IMR-90 (cell line): ENCODE measurements at regions not wholly inside any gene's neighbourhood (a gene's known extent, or its start where the extent isn't known, plus 50 kb on each side); places are given as distances from the start of the nearest gene placed in this dataset.

Source experiments
- ATAC-seq: fragments of 200-7000 bp; cut with Tn5 transposase; 2 replicates; pipeline ENCODE4 v1.9.1; 2020; ENCODE audit warnings: low read depth, mild to moderate bottlenecking, moderate library complexity
- BruUV-seq: library from RNA; stranded (reverse); fragments of 400-500 nt; replicated peaks from 2 replicates; lab custom pipeline; 2021; lab: Mats Ljungman, UMichigan
- CTCF ChIA-PET: fragments of 300-600 bp; formaldehyde crosslinking; extraction: SDS; loops from one replicate; lab custom pipeline; 2021; ENCODE audit warnings: antibody characterized with exemption; lab: Yijun Ruan, JAX
- POLR2A ChIA-PET: fragments of 300-600 bp; sonication (Branson Sonifier 250); formaldehyde crosslinking; loops from one replicate; lab custom pipeline; 2022; ENCODE audit warnings: antibody characterized with exemption; ENCODE audit not compliant: unreplicated experiment; lab: Charles Lee
- DNase-seq: peaks from one replicate; pipeline ENCODE4 v3.0.0; 2013
- H2AFZ ChIP-seq: replicated peaks from 2 replicates; pipeline ENCODE3; 2013; ENCODE audit warnings: low read length, mild to moderate bottlenecking; ENCODE audit not compliant: poor library complexity
- H2AK5ac ChIP-seq: 2 replicates; pipeline ENCODE4 v1.6.1; 2013; ENCODE audit warnings: low read depth, low read length, inconsistent platforms
- H2AK9ac ChIP-seq: replicated peaks from 2 replicates; pipeline ENCODE3; 2013; ENCODE audit warnings: mild to moderate bottlenecking, low read depth, low read length, moderate library complexity; ENCODE audit not compliant: poor library complexity
- H2BK120ac ChIP-seq: 2 replicates; pipeline ENCODE4 v1.6.1; 2013; ENCODE audit warnings: low read depth, low read length, inconsistent platforms
- H2BK15ac ChIP-seq: 3 replicates; pipeline ENCODE4 v1.6.1; 2013; ENCODE audit warnings: low read depth, low read length, inconsistent platforms
- H2BK20ac ChIP-seq: 2 replicates; pipeline ENCODE4 v1.6.1; 2013; ENCODE audit warnings: low read depth, mild to moderate bottlenecking, inconsistent platforms, low read length, moderate library complexity
- H2BK5ac ChIP-seq: 2 replicates; pipeline ENCODE4 v1.6.1; 2013; ENCODE audit warnings: mild to moderate bottlenecking, low read depth, low read length, inconsistent platforms; ENCODE audit not compliant: poor library complexity, severe bottlenecking
- H3K14ac ChIP-seq: replicated peaks from 2 replicates; pipeline ENCODE4 v1.6.1; 2013; ENCODE audit warnings: low read depth, low read length, inconsistent platforms
- H3K18ac ChIP-seq: 2 replicates; pipeline ENCODE4 v1.6.1; 2013; ENCODE audit warnings: low read depth, low read length, control low read depth
- H3K23ac ChIP-seq: 2 replicates; pipeline ENCODE4 v1.6.1; 2013; ENCODE audit warnings: low read depth, low read length, inconsistent platforms
- H3K27ac ChIP-seq: 2 replicates; pipeline ENCODE4 v1.5.1; 2013; ENCODE audit warnings: mild to moderate bottlenecking, control low read depth, low read length; ENCODE audit not compliant: insufficient read depth
- H3K27me3 ChIP-seq: 2 replicates; pipeline ENCODE4 v1.6.1; 2013; ENCODE audit warnings: low read length; ENCODE audit not compliant: control insufficient read depth, insufficient read depth
- H3K36me3 ChIP-seq: 2 replicates; pipeline ENCODE4 v1.6.1; 2013; ENCODE audit warnings: low read length, mixed read lengths; ENCODE audit not compliant: control insufficient read depth, insufficient read depth
- H3K4ac ChIP-seq: 2 replicates; pipeline ENCODE4 v1.6.1; 2013; ENCODE audit warnings: low read depth, low read length, inconsistent platforms
- H3K4me1 ChIP-seq: 2 replicates; pipeline ENCODE4 v1.6.1; 2013; ENCODE audit warnings: low read length, mixed read lengths; ENCODE audit not compliant: control insufficient read depth, insufficient read depth
- H3K4me2 ChIP-seq: 2 replicates; pipeline ENCODE4 v1.6.1; 2013; ENCODE audit warnings: low read depth, mild to moderate bottlenecking, control low read depth, low read length, moderate library complexity
- H3K4me3 ChIP-seq: 2 replicates; pipeline ENCODE4 v1.5.1; 2013; ENCODE audit warnings: low read depth, mild to moderate bottlenecking, control low read depth, low read length, moderate library complexity; ENCODE audit not compliant: insufficient read depth
- H3K56ac ChIP-seq: 2 replicates; pipeline ENCODE4 v1.6.1; 2013; ENCODE audit warnings: low read length, inconsistent platforms; ENCODE audit not compliant: insufficient read depth; ENCODE audit errors: extremely low read depth
- H3K79me1 ChIP-seq, 2 experiments: 2 replicates each; pipeline ENCODE4 v1.6.1; 2013; ENCODE audit warnings: low read length in 2 of 2, inconsistent platforms in 1 of 2, low read depth in 1 of 2
- H3K9ac ChIP-seq: 2 replicates; pipeline ENCODE4 v1.6.1; 2013; ENCODE audit warnings: low read depth, low read length, control low read depth
- H3K9me1 ChIP-seq: 2 replicates; pipeline ENCODE4 v1.6.1; 2013; ENCODE audit warnings: low read length, inconsistent platforms; ENCODE audit not compliant: insufficient read depth
- H3K9me3 ChIP-seq: 2 replicates; pipeline ENCODE4 v1.6.1; 2013; ENCODE audit warnings: low read length; ENCODE audit not compliant: control insufficient read depth, insufficient read depth
- H4K20me1 ChIP-seq: 2 replicates; pipeline ENCODE4 v1.6.1; 2013; ENCODE audit warnings: low read length, inconsistent platforms; ENCODE audit not compliant: insufficient read depth
- H4K5ac ChIP-seq: 2 replicates; pipeline ENCODE4 v1.6.1; 2013; ENCODE audit warnings: mild to moderate bottlenecking, low read depth, low read length, control low read depth
- H4K8ac ChIP-seq, 2 experiments: 2 replicates each; pipeline ENCODE4 v1.6.1; 2013; ENCODE audit warnings: low read depth in 2 of 2, low read length in 2 of 2, control low read depth in 1 of 2, inconsistent platforms in 1 of 2
- H4K91ac ChIP-seq: 2 replicates; pipeline ENCODE4 v1.6.1; 2013; ENCODE audit warnings: low read depth, low read length, inconsistent platforms; ENCODE audit not compliant: insufficient read depth
- BHLHE40 ChIP-seq: fragments of 150-350 bp; IDR thresholded peaks from 2 replicates; pipeline ENCODE4 v1.6.1; 2016; ENCODE audit warnings: mild to moderate bottlenecking, low read depth, low read length
- CEBPB ChIP-seq: IDR thresholded peaks from 2 replicates; pipeline ENCODE4 v1.6.1; 2012; ENCODE audit warnings: low read depth, low read length, improper control_type of control experiment
- CHD1 ChIP-seq: IDR thresholded peaks from 2 replicates; pipeline ENCODE4 v1.6.1; 2012; ENCODE audit warnings: low read depth, low read length, improper control_type of control experiment
- CTCF ChIP-seq: conservative IDR thresholded peaks from 2 replicates; pipeline ENCODE4 v1.5.1; 2012; ENCODE audit warnings: mild to moderate bottlenecking, low read depth, low read length, improper control_type of control experiment
- FOS ChIP-seq: fragments of 150-350 bp; IDR thresholded peaks from 2 replicates; pipeline ENCODE4 v1.6.1; 2016; ENCODE audit warnings: low read depth, low read length
- MAFK ChIP-seq: IDR thresholded peaks from 2 replicates; pipeline ENCODE4 v1.6.1; 2012; ENCODE audit warnings: low read depth, low read length, improper control_type of control experiment
- MAZ ChIP-seq: IDR thresholded peaks from 2 replicates; pipeline ENCODE4 v1.6.1; 2012; ENCODE audit warnings: low read depth, mild to moderate bottlenecking, low read length, improper control_type of control experiment, moderate library complexity, borderline replicate concordance
- MXI1 ChIP-seq: IDR thresholded peaks from 2 replicates; pipeline ENCODE4 v1.6.1; 2012; ENCODE audit warnings: low read depth, mild to moderate bottlenecking, low read length, moderate library complexity, borderline replicate concordance
- NFE2L2 ChIP-seq: fragments of 150-350 bp; IDR thresholded peaks from 2 replicates; pipeline ENCODE4 v1.6.1; 2016; ENCODE audit warnings: low read depth, mild to moderate bottlenecking, low read length
- POLR2A ChIP-seq: IDR thresholded peaks from 2 replicates; pipeline ENCODE4 v1.6.1; 2012; ENCODE audit warnings: mild to moderate bottlenecking, low read depth, low read length
- RAD21 ChIP-seq: IDR thresholded peaks from 2 replicates; pipeline ENCODE4 v1.6.1; 2012; ENCODE audit warnings: low read length, improper control_type of control experiment
- RCOR1 ChIP-seq: IDR thresholded peaks from 2 replicates; pipeline ENCODE4 v1.6.1; 2012; ENCODE audit warnings: mild to moderate bottlenecking, low read length, improper control_type of control experiment; ENCODE audit not compliant: insufficient replicate concordance
- RFX5 ChIP-seq: IDR thresholded peaks from 2 replicates; pipeline ENCODE4 v1.8.0; 2012; ENCODE audit warnings: low read depth, mild to moderate bottlenecking, low read length, moderate library complexity
- SMC3 ChIP-seq: fragments of 150-350 bp; IDR thresholded peaks from 2 replicates; pipeline ENCODE4 v1.6.1; 2016; ENCODE audit warnings: low read depth, mild to moderate bottlenecking, antibody characterized with exemption, low read length, moderate library complexity
- USF2 ChIP-seq: fragments of 150-350 bp; IDR thresholded peaks from 2 replicates; pipeline ENCODE4 v1.6.1; 2017; ENCODE audit warnings: mild to moderate bottlenecking, antibody characterized with exemption, low read length, low read depth
- WGBS, 2 experiments: methylation state at CpG; one replicate each; pipeline versions ENCODE4 v1.1.5 to v1.1.7; 2013; ENCODE audit warnings: missing lambda C conversion rate in 2 of 2; ENCODE audit not compliant: insufficient read length in 1 of 2; ENCODE audit errors: extremely low coverage in 2 of 2; 5-methylcytosine and 5-hydroxymethylcytosine counted together
- dilution Hi-C: fragments of 300-500 bp; cut with HindIII; formaldehyde crosslinking; loops from one replicate; pipeline ENCODE4 v1.14.3; 2018; ENCODE audit warnings: low sequenced_read_pairs; ENCODE audit not compliant: unreplicated experiment
- in situ Hi-C: fragments of 300-500 bp; cut with MboI; formaldehyde crosslinking; loops from 3 replicates; pipeline ENCODE4 v1.14.3; 2019; ENCODE audit warnings: low sequenced_read_pairs, inconsistent platforms, mixed read lengths
- intact Hi-C: fragments of 100-400 bp; cut with micrococcal nuclease; formaldehyde crosslinking; loops from 2 replicates; pipeline ENCODE4 v1.10.0; 2022
- TF ChIP-seq, protein P1 (sequence below): fragments of 150-350 bp; IDR thresholded peaks from 2 replicates; pipeline ENCODE4 v1.6.1; 2016; ENCODE audit warnings: low read depth, mild to moderate bottlenecking, low read length, moderate library complexity, borderline replicate concordance

DNA sequence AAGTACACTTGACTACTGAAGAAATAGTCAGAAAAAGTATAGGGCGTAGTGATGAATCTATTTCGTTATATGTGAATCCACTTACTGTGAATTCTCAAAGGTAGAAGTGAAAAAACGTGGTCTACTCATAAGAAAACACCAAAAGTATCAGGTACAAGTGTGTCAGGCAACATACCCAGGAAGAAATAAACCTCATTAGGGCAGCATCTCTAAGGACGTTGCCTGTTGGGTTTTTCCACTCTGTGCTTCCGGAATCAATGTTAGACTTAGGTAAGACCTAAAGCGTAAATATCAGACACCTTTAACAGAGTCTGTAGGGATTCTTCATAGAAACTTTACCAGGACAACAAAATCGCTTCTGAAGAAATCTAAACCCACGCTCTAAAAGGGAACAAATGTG is 607.2 kb upstream of the EPHA7 start:
- H4K8ac ChIP-seq = no peak overlapping the region
- no peak overlapping the region for H4K91ac ChIP-seq
- no peak overlapping the region for H4K5ac ChIP-seq
- H3K79me1 ChIP-seq = no peaks in the 10 kb centered on the region
- DNase-seq (no peak), ATAC-seq (no peak)
- no peak overlapping the region for H3K4me2 ChIP-seq
- WGBS, 2 experiments = 20% methylated on average over 1 of the region's 8 CpGs; no CpG with 5 or more reads in 1 of the 2 experiments
- no peak overlapping the region for H2BK120ac ChIP-seq
- H2AK9ac ChIP-seq = no peak overlapping the region
- dilution Hi-C loops (no loop called here), intact Hi-C loops (no loop called here), in situ Hi-C loops (no loop called here)
- H2BK5ac ChIP-seq = no peak overlapping the region
- H3K23ac ChIP-seq = no peak overlapping the region
- CTCF ChIA-PET = no interaction called here
- no peak overlapping the region for H3K4me3 ChIP-seq
- no peaks in the 10 kb centered on the region for H3K9me1 ChIP-seq
- H4K20me1 ChIP-seq = no peaks in the 10 kb centered on the region
- no peak overlapping the region for H3K14ac ChIP-seq
- no peaks in the 10 kb centered on the region for H3K27me3 ChIP-seq
- H3K4me1 ChIP-seq = no peaks in the 10 kb centered on the region
- POLR2A ChIA-PET = no interaction called here
- H3K36me3 ChIP-seq = no peaks in the 10 kb centered on the region
- no peak overlapping the region for H3K27ac ChIP-seq
- TF ChIP-seq CHD1 (no peak), SMC3 (no peak), BHLHE40 (no peak), CTCF (no peak), RCOR1 (no peak), USF2 (no peak), MXI1 (no peak), MAFK (no peak), NFE2L2 (no peak), MAZ (no peak), FOS (no peak), POLR2A (no peak), CEBPB (no peak), RFX5 (no peak), RAD21 (no peak)
- TF ChIP-seq, protein P1, sequence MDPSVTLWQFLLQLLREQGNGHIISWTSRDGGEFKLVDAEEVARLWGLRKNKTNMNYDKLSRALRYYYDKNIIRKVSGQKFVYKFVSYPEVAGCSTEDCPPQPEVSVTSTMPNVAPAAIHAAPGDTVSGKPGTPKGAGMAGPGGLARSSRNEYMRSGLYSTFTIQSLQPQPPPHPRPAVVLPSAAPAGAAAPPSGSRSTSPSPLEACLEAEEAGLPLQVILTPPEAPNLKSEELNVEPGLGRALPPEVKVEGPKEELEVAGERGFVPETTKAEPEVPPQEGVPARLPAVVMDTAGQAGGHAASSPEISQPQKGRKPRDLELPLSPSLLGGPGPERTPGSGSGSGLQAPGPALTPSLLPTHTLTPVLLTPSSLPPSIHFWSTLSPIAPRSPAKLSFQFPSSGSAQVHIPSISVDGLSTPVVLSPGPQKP = no peak
- H3K9ac ChIP-seq = no peak overlapping the region
- H2BK20ac ChIP-seq = no peak overlapping the region
- no peak overlapping the region for H3K18ac ChIP-seq
- BruUV-seq = no TSS peak
- H2AK5ac ChIP-seq = no peak overlapping the region
- H2AFZ ChIP-seq = no peak overlapping the region
- H3K9me3 ChIP-seq = peaks cover 2% of the 10 kb centered on the region; the same call in 1 of the 2 replicates
- H3K56ac ChIP-seq = no peak overlapping the region
- no peak overlapping the region for H2BK15ac ChIP-seq
- no peak overlapping the region for H3K4ac ChIP-seq
